GM12891 (cell line): ENCODE measurements at regions not wholly inside any gene's neighbourhood (a gene's known extent, or its start where the extent isn't known, plus 50 kb on each side); places are given as distances from the start of the nearest gene placed in this dataset.

Experiments used
- PAX5 ChIP-seq: IDR thresholded peaks from 2 replicates; pipeline ENCODE4 v1.6.1; 2011; ENCODE audit warnings: low read length, moderate library complexity, mild to moderate bottlenecking; ENCODE audit not compliant: insufficient read depth, severe bottlenecking
- POLR2A ChIP-seq: IDR thresholded peaks from 2 replicates; pipeline ENCODE4 v1.6.1; 2011; ENCODE audit warnings: low read depth, low read length, control low read depth
- POLR2AphosphoS5 ChIP-seq: IDR thresholded peaks from 2 replicates; pipeline ENCODE4 v1.6.1; 2011; ENCODE audit warnings: low read depth, low read length, control low read depth
- SPI1 ChIP-seq: IDR thresholded peaks from 2 replicates; pipeline ENCODE4 v1.6.1; 2011; ENCODE audit warnings: low read depth, low read length, control low read depth
- TAF1 ChIP-seq: IDR thresholded peaks from 2 replicates; pipeline ENCODE4 v1.6.1; 2011; ENCODE audit warnings: low read depth, low read length, control low read depth

DNA sequence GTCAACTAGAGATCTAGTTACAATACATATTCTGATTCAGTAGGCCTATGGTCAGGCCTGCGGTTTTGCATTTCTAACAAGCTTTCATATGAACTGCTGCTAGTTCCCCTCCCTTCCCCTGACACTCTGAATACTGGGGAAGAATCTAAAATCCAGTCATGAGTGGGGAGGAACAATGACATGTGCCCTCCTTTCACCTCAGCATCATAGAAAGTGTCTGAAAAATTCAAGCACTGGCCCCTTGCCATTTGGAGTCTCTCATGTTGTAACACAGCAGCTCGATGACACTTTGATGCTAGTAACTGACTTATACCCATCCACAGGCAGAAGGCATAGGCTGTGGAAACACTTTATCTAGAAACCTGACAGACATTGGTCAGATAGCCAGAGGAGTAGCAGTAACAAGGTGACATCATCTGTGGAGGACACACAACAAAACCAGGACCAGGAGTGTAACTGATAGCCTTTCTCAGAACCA lies 161.9 kb upstream of the RASSF8 start:
- TF ChIP-seq POLR2A: no peak
- no peak for TF ChIP-seq SPI1
- no peak for TF ChIP-seq TAF1
- TF ChIP-seq POLR2AphosphoS5: no peak
- TF ChIP-seq PAX5: no peak
